Tibial nerve (tissue), 3 donors: ENCODE measurements at regions not wholly inside any gene's neighbourhood (a gene's known extent, or its start where the extent isn't known, plus 50 kb on each side); places are given as distances from the start of the nearest gene placed in this dataset.

Experiments
- CTCF ChIP-seq, 5 experiments: fragments of 200-600 bp in 3 of 5; fragments of 450-650 bp in 2 of 5; sonication (generic) in 3 of 5; IDR thresholded peaks; one replicate each; pipeline ENCODE4 v1.5.1; 2016 to 2019; ENCODE audit warnings: antibody characterized with exemption in 5 of 5, mild to moderate bottlenecking in 3 of 5, moderate library complexity in 2 of 5
- POLR2A ChIP-seq, 2 donors: fragments of 450-650 bp; IDR thresholded peaks; one replicate each; pipeline ENCODE4 v1.6.1; 2017; ENCODE audit warnings: antibody characterized with exemption in 2 of 2, mild to moderate bottlenecking in 2 of 2, moderate library complexity in 2 of 2

GRCh38 chr4:95676190-95676589 lies 127.4 kb upstream of the UNC5C start:
- TF ChIP-seq CTCF (IDR thresholded peaks at IDR 0.05) (no peak), POLR2A (IDR thresholded peaks at IDR 0.05) (no peak)
